PC-3 (cell line): ENCODE measurements at regions not wholly inside any gene's neighbourhood (a gene's known extent, or its start where the extent isn't known, plus 50 kb on each side); places are given as distances from the start of the nearest gene placed in this dataset.

Source experiments
- EZH2 ChIP-seq: fragments of 300-600 bp; sonication (generic); IDR thresholded peaks from one replicate; pipeline ENCODE4 v1.6.1; 2017; ENCODE audit warnings: antibody characterized with exemption, mild to moderate bottlenecking, low read length; ENCODE audit not compliant: unreplicated experiment
- TF ChIP-seq, protein P1 (sequence below): fragments of 300-600 bp; sonication (generic); conservative IDR thresholded peaks from 2 replicates; pipeline ENCODE4 v1.5.1; 2017; ENCODE audit warnings: antibody characterized with exemption, low read depth, mild to moderate bottlenecking, low read length

- TF ChIP-seq, protein P1, sequence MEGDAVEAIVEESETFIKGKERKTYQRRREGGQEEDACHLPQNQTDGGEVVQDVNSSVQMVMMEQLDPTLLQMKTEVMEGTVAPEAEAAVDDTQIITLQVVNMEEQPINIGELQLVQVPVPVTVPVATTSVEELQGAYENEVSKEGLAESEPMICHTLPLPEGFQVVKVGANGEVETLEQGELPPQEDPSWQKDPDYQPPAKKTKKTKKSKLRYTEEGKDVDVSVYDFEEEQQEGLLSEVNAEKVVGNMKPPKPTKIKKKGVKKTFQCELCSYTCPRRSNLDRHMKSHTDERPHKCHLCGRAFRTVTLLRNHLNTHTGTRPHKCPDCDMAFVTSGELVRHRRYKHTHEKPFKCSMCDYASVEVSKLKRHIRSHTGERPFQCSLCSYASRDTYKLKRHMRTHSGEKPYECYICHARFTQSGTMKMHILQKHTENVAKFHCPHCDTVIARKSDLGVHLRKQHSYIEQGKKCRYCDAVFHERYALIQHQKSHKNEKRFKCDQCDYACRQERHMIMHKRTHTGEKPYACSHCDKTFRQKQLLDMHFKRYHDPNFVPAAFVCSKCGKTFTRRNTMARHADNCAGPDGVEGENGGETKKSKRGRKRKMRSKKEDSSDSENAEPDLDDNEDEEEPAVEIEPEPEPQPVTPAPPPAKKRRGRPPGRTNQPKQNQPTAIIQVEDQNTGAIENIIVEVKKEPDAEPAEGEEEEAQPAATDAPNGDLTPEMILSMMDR = no peak
- TF ChIP-seq EZH2 = no peak
These were observed 100.8 kb upstream of the ADPGK start for GRCh38 chr15:72884311-72884710.
